Stimulated activated CD4-positive, alpha-beta T cell treated with anti-CD3 and anti-CD28 coated beads, Interleukin-1b, Interleukin-23, amount 100 ng/mL, for 24 hours (primary cell): ENCODE measurements at regions not wholly inside any gene's neighbourhood (a gene's known extent, or its start where the extent isn't known, plus 50 kb on each side); places are given as distances from the start of the nearest gene placed in this dataset.
"Not testable (repeated sequence)": the region's sequence is repeated elsewhere in the genome, so short reads cannot be mapped to it uniquely, and the experiment has no call there.

Source experiments
- DNase-seq, 4 experiments: peaks; one replicate each; pipeline ENCODE4 v3.0.0-alpha.2; 2020; ENCODE audit warnings: low read depth in 4 of 4, low spot score in 1 of 4

DNA sequence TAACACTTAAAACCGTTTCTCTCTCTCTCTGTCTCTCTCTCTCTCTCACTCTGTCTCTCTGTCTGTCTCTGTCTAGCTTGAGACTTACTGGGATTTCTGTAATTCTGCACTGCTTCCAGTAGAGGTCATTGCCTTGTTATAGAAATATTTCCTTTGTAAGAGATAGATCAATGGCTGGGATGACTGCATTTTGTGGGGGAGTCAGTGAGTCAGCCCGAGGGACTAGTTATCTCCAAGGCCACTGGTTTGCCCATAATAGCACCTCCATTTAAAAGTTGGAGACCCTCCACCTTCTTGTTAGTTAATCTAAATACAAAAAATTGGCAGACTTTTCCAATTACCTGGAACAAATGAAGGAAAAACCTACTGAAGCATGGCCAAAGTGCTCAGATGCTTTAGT is 547.2 kb downstream of the LRRC70 start:
- DNase-seq = no peak

DNA sequence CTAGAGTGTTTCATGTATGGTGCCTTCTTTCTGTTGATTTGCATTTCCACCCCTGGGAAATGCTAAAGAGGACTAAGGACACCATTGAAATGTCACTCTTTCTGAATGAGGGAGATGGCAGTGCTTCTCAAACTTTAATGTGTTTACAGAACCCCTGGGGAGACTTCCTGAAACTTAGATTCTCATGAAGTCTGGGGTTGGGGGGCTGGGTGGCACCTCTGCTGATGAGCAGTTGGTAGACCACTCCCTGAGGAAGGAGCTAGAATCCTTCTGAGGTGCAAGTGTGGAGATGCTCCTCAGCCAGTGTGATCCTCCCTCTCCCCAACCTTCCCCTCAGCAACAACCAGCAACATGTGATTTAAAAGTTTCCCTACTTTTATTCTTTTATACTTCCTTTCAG is 546.8 kb downstream of the LRRC70 start:
- DNase-seq = no peak

DNA sequence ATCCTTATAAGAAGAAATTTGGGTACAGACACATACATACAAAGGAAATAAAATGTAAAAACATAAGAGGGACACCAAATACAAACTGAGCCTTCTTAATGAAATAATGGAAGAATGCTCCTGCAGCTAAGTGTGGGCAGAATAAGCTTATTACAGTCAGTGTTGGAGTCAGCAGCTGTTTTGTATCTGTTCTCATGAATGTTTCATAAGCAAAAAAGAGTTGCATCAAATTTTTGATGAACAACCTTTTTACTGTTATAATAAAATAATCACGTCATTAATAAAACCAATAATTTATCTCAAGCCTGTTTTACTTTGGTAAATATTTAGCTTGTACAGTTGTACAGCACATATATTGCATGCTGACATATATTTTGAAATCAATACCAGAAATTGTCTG is 545.6 kb downstream of the LRRC70 start:
- no peak for DNase-seq

DNA sequence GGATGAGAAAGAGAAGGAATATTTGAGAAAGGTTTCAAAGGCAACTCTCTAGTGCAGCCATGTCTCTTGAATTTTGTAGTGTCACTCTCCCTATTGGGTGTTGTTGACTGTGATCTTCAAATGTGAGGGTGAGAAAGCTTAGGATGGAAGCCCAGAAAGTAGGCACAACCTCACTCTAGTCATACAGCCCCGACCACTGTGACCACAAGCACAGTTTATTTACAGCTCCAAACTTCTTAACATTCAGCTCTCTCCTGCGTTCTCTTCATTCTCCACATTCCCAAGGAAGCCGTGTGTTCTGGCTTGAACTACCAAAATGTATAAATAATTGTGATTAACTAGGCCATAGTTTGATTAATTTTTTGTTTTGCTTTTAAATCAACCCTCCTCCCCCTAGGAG is 542.9 kb downstream of the LRRC70 start:
- DNase-seq = no peak

DNA sequence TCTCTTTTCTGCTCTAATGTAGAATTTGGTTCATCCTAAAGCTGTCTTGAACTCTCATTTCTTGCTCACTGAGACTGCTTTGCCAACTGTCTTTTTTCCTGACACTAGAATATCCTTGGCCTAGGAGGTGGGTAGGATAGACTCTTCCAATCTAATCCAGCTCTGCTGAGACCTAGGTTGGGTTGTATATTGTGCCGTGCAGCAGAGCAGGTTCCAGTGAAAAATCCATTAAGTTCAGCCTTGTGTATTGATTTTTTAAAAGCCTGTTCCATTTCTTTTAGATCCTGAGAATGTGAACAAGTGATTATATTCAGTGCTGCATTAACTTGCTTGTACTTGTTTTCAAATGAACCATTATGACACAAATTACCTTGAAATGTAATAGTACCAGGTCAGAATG is 539.6 kb downstream of the LRRC70 start:
- no peak for DNase-seq

DNA sequence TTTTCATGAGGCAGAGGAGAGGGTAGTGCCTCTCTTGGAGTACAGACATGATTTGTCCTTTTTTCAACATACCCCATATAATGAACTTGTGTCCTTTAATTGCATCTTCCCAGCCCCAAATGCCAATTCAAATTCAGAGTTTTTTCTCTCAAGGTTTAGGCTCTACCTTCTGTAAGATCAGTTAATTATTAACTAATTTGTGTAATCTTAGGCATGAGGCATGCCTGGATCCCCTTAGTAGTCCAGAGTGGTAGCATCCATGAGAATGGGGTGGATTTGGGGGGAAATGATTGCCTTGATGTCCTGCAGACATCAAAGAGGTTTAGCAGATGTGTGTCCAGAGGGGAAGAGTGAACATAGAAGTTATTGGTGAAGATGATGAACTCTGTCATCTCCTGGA is 533.3 kb downstream of the LRRC70 start:
- no peak for DNase-seq

DNA sequence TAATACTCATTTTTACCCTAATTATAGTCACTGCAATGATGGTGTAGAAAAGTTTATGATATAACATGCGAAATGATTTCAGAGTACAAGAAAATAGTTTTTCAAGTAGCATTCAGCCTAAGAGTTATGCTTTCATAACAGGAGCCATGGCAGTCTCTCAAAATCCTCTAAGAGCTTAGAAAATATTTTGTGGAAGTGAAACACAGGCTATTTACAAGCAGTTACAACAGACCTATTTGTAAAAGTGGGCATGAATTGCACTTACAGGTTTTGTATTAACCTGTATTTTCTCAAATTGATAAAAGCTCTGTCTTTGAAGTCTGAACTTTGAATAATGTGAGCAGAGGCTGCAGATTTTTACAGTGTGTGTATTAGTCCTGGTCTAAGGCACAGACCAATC is 523.3 kb downstream of the LRRC70 start:
- DNase-seq = no peak

DNA sequence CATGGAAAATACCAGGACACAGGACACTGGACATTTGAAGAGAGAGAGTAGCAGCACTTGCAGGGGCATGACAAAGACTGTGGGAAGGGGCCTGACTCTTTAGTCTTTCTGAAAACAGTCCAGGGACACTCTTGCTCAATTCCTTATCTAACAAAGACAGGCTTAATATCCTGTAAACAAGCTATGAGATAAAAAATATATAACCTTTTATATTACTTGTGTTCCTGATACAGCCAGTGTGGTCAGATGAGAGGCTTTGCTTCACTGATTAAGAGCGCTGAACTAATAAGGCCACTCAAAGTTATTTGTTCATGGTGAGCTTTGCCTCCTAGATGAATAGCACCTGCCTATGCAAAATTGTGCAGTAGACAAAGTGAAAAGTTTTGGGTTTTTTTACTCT is 518.7 kb downstream of the LRRC70 start:
- no peak for DNase-seq

DNA sequence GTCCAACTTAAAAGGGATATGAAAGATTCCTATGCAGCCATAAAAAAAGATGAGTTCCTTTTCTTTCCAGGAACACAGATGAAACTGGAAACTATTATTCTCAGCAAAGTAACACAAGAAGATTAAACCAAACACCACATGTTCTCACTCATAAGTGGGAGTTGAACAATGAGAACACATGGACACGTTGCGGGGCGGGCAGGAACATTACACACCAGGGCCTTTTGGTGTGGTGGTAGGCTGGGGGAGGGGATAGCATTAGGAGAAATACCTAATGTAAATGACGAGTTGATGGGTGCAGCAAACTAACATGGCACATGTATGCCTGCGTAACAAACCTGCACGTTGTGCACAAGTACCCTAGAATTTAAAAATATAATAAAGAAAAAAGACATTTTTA is 516.1 kb downstream of the LRRC70 start:
- no peak for DNase-seq

DNA sequence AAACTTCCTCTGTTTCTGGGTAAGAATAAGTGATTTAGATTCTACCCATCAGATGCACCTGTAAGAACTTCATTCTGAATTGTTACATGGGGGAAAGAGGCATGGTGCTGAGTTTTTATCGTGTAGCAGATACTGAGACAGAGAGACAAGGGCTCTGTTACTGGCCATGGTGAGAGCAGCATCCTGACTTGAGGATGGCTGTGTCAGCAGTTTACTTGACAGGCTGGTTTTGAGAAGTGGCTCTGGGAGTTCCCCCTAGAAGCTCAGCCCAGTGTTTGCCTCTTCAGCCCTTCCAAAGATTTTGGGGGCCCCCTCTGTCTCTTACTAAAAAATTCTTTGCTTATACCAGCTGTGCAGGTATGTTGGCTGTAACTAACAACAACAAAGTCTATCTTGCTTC is 510.5 kb downstream of the LRRC70 start:
- DNase-seq = no peak

DNA sequence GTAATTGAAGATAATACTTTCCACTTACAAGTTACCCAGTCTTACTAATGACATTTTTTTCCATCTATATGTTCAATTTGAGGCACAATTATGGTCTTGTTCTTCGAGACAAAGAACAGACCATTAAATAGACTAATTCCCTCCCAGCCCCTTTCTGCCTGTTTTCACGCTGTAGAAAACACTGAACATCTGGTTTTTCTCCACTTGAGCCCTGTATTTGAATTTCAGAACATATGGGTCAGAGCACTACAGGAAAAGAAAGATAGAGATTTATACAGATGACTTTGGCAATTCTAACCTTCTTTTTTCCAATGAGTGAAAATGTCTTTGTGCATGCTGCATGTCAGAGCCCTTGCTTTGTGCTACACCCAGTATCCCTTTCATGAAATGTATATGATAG is 506.9 kb downstream of the LRRC70 start:
- no peak for DNase-seq

DNA sequence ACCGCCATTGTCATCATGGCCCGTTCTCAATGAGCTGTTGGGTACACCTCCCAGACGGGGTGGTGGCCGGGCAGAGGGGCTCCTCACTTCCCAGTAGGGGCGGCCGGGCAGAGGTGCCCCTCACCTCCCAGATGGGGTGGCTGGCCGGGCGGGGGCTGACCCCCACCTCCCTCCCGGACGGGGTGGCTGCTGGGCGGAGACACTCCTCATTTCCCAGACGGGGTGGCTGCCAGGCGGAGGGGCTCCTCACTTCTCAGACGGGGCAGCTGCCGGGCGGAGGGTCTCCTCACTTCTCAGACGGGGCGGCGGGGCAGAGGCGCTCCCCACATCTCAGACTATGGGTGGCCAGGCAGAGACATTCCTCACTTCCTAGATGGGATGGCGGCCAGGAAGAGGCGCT is 505.1 kb downstream of the LRRC70 start:
- not testable (repeated sequence) for DNase-seq

DNA sequence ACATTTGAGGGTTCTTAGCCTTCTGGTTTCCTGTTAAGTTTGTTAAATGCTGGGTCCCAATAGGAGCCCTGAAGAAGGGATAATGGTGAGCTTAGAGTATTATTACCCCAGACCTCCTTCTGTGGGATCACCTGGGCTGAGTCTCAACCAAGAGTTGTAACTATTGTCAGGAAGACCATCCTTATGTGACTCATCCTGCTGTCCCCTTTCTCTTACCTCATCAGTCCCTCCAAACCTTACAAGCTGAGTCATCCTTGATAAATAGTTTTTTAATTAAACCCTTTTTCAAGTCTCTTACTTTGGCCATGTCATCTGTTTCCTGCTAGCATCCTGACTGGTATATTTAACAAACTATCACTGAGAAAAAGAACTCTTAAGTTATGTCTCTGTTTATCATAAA is 502.8 kb downstream of the LRRC70 start:
- DNase-seq = no peak

DNA sequence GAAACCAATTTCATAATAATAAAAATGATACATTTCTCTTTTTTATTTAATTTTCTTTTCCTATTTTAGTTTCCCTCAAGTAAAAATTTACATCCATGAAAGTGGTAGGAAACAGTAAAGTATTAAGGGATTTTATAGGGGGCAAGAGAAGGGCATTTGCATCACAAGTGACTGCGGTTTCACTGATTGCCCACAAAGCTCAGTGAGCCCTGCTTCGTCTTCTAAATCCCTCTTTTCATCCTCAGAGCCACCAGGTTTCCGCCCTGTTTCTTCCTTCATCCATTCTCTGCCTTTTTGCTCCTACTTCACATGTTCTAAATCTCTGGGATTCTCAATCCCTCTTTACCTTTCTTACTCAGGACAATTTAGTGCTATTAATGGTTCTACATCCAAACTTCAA is 491.4 kb downstream of the LRRC70 start:
- no peak for DNase-seq

DNA sequence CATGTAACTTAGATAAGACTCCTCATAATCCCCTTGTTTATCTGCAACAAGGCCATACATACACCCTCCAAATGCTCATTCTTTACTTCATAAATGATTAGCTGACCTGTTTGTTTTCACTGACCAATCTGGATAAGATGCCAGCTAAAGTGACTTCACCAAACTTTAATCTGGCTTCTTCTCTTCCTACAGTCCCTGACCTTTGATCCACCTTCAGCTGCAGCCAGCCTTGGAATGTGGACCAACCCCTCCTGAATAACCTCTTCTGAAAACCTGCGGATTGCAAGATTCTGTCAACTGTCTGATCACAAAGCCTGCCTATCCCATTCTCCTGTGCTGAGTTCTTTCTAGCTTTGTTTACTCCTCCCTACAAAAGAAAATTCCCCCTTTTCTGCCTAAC is 476.8 kb downstream of the LRRC70 start:
- DNase-seq = no peak

DNA sequence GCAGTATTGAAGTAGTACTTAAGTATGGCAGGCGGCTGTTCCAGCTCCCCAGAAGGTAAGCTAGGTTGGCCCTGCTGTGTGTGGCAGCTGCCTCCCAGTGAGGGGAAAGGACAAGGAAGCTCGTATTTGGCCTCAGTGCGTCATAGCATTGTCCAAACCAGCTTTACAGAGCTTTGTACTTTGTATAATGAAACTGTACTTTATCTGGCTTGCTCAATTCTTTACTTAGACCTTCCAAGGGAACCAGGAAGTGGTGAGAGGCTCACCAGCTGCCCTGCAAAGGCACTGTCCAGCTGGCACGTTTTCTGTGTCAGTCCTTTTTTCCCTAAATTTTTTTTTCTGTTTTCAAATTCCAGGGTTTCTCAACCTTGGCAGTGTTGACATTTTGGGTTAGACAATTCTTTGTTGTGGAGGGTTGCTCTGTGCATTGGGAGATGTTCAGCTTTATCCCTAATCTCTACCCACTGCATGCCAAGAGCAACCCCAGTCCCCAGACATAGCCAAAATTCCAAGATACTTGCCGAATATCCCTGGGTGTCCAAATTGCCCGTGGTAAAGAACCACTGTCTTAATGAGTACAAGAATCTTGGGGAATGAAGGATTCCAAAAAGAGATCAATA is 474.5 kb downstream of the LRRC70 start:
- DNase-seq = no peak

DNA sequence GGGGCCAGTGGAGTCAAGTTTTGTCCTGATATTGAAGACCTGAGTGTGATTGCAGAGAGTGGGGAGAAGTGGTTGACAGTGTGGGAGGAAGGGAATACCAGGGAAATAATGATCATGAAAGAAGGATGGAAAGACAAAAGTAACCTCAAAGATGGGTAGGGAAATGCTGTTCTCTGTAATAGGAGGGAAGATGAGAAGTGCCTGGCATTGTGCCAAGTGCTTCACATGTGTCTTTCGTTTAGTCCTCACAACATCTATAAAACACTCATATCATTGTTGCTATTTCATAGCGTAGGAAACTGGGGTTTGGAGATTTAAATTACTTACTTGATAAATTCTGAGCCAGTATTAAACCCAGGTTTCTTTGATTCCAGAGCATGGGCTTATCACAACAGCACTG is 472.3 kb downstream of the LRRC70 start:
- DNase-seq = no peak

DNA sequence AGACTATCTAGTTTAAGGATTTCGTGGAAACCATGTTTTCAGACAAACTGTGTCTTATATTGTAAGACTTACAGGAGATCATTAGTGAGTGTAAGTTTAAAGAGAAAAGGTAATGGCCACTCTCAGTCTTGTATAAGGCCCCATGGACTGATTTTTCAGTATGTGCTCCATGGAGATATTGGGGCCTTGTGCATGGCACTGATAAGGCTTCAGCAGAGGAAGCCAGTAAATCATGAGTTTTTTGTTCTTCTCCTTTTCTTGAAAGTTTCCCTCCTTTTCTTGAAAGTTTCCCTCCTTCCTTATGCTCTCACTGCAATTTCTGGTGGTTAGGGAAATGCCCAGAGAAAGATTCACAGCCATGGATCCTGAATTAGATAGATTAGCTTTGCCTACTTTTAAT is 471.3 kb downstream of the LRRC70 start:
- no peak for DNase-seq

DNA sequence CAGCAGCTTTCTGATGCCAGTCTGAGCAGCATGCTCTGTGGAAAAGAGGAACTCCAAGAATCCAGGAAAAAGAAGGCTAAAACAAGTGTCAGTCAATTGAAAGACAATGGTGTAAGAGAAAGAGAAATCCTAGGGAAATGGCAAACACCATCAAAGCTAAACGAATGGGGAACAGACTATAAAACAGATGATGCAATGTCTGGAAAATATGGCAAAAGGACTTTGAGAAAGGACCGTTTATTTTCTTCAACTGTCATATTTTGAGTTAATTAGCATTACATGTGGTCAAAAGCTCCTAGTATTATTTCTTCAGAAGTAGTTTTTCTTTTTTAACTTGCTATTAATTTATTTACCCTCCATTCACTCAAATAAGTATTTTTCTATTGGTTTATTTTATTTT is 465.2 kb downstream of the LRRC70 start:
- DNase-seq = no peak

DNA sequence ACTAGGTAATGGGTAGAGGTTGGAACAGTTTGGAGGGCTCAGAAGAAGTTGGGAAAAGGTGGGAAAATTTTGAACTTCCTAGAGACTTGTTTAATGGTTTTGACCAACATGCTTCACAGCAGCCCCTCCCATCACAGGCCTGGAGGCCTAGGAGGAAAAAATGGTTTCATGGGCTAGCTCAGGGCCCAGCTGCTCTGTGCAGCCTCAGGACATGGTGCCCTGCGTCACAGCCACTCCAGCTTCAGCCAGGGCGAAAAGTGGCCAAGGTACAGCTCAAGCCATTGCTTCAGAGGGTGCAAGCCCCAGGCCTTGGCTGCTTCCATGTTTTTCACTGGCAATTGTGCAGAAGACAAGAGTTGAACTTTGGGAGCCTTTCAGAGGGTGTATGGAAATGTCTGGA is 453.7 kb downstream of the LRRC70 start:
- no peak for DNase-seq

DNA sequence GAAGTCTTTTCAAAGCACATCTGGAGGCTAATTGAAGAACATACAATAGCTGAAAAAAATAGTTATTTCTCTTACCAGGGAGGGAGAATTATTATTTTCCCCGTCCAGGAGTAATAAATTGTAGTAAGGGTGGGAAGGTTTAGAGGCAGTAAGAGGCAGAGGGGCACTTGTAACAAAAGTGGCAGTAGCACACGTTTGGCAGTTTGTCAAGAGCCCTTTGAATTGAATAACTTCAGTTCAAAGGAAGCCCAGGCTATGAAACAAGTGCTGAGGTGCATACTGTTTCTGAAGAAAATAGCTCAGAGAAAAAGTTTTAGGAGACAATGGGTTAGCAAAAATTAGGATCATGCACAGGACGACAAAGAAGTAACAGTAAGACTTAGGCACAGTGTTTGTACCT is 451.3 kb downstream of the LRRC70 start:
- no peak for DNase-seq

DNA sequence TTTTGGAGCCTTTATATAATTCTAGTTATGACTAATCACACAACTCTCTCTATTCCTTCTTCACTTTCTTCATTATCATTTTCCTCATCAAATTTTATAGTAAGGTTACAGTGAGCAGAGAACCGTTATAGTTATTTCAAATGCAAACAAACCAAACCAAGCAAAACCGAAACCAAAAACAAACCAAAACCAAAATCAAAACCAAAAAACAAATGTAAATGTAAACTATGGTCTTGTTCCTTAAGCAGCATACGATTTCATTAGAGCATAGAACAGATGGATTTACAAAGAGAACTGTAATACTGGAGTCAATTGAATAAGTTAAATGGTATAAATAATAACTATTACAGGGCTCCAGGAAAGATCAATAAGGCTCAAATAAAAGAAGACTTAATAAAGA is 447.1 kb downstream of the LRRC70 start:
- no peak for DNase-seq

DNA sequence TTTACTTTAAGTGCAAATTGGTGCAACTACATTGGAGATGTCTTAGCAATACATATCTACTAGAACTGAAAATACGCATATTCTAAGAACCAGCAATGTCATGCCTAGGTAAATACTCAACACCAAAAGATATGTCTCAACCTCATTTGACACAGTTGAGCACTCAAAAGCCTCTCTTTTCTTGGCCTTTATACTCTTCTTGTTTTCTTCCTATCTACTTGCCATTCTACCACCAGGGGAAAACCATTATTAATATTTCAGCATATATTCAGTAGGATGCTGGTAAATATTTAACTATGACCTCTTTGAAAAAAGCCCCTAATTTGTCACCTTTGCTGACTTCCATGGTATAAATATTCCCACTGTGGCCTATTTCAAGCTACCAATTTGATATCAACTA is 443.8 kb downstream of the LRRC70 start:
- no peak for DNase-seq

DNA sequence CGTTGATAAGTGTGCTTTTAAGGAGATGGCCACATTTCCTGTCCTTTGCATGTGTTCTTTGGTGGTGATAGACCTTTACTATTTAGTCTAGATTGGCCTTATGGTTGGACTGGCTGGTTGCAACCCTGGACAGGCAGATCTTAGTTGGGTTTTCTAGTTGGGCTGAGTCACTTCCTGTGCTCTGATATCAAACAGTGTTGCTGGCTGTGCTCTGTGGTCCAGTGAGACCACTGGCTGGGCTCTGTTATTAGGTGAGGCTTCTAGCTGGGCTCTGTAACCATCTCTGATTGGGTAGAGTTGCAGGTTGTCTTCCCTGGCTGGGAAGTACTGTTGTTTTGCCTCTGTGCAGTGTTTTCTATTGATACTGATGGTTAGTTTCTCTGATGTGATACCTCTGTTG is 432.5 kb downstream of the LRRC70 start:
- no peak for DNase-seq
